SU-DHL-6 (cell line): ENCODE measurements at regions not wholly inside any gene's neighbourhood (a gene's known extent, or its start where the extent isn't known, plus 50 kb on each side); places are given as distances from the start of the nearest gene placed in this dataset.

Experiments used
- H2AFZ ChIP-seq: fragments of 200-600 bp; sonication (generic); 2 replicates; pipeline ENCODE4 v1.6.1; 2014; ENCODE audit warnings: low read depth, mild to moderate bottlenecking, moderate library complexity, mixed read lengths, antibody characterized with exemption, low read length; ENCODE audit not compliant: severe bottlenecking
- H3F3A ChIP-seq: fragments of 200-600 bp; shearing (Covaris generic); 2 replicates; pipeline ENCODE4 v1.6.0; 2016; ENCODE audit warnings: antibody characterized with exemption, mild to moderate bottlenecking; ENCODE audit not compliant: insufficient read depth
- H3K27ac ChIP-seq: fragments of 200-600 bp; sonication (generic); 2 replicates; pipeline ENCODE4 v1.5.1; 2016; ENCODE audit warnings: low read depth, mild to moderate bottlenecking, low read length, moderate library complexity, mixed read lengths
- H3K27me3 ChIP-seq: fragments of 200-600 bp; sonication (generic), shearing (Covaris generic); 2 replicates; pipeline ENCODE4 v1.6.0; 2014; ENCODE audit warnings: mild to moderate bottlenecking, low read length
- H3K36me3 ChIP-seq: fragments of 200-600 bp; sonication (generic); 2 replicates; pipeline ENCODE4 v1.6.1; 2014; ENCODE audit warnings: mild to moderate bottlenecking, low read length, mixed read lengths
- H3K4me2 ChIP-seq: fragments of 300-600, 200-600 bp; shearing (Covaris generic), sonication (generic); 2 replicates; pipeline ENCODE4 v1.6.0; 2014; ENCODE audit warnings: low read length, low read depth, mild to moderate bottlenecking; ENCODE audit not compliant: poor library complexity, severe bottlenecking
- H3K4me3 ChIP-seq: fragments of 200-600 bp; sonication (generic); 2 replicates; pipeline ENCODE4 v1.5.1; 2014; ENCODE audit warnings: antibody characterized with exemption, low read length, mild to moderate bottlenecking, mixed read lengths; ENCODE audit not compliant: insufficient read depth, poor library complexity, severe bottlenecking
- H3K79me2 ChIP-seq: fragments of 200-600 bp; sonication (generic); 2 replicates; pipeline ENCODE4 v1.6.1; 2014; ENCODE audit warnings: mild to moderate bottlenecking, low read length, moderate library complexity; ENCODE audit not compliant: insufficient read depth
- H3K9ac ChIP-seq: fragments of 200-600 bp; sonication (generic); 2 replicates; pipeline ENCODE4 v1.7.0; 2014; ENCODE audit warnings: mild to moderate bottlenecking, low read length
- H3K9me2 ChIP-seq: fragments of 200-600 bp; sonication (generic); replicated peaks from 2 replicates; pipeline ENCODE4 v1.6.1; 2014; ENCODE audit warnings: low read length; ENCODE audit not compliant: insufficient read depth
- H3K9me3 ChIP-seq: fragments of 200-600 bp; sonication (generic); 2 replicates; pipeline ENCODE4 v1.6.1; 2014; ENCODE audit warnings: low read length, mixed read lengths; ENCODE audit not compliant: insufficient read depth
- H4K20me1 ChIP-seq: fragments of 200-600 bp; sonication (generic); 2 replicates; pipeline ENCODE4 v1.6.1; 2014; ENCODE audit warnings: low read depth, mild to moderate bottlenecking, antibody characterized with exemption, low read length, moderate library complexity, mixed read lengths
- EZH2phosphoT487 ChIP-seq: fragments of 200-600 bp; sonication (generic), shearing (Covaris generic); conservative IDR thresholded peaks from 2 replicates; pipeline ENCODE4 v1.6.1; 2018; ENCODE audit warnings: mild to moderate bottlenecking, antibody characterized with exemption, low read length, moderate library complexity, mixed read lengths
- TF ChIP-seq, protein P1 (sequence below): fragments of 200-600 bp; sonication (generic); IDR thresholded peaks from one replicate; pipeline ENCODE4 v1.5.1; 2017; ENCODE audit warnings: antibody characterized with exemption, mild to moderate bottlenecking, low read length, moderate library complexity; ENCODE audit not compliant: insufficient read depth, poor library complexity, severe bottlenecking

DNA sequence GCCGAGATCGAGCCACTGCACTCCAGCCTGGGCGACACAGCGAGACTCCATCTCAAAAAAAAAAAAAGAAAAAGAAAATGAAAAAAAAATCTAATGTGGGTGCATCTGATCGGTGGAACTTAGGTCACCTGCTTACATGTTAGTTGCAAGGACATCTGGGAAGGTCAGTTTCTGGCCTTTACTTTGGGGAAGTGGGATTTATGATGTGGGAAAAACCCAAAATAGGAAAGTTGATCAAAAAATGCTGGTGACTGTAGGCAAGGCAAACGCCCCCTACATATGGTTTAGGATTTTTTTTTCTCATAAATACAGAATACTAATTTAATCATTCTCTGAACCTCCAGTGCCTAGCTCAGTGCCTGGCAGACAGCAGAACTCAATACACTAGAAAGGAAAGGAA lies 69.2 kb upstream of the PIM1 start:
- peak overlapping the region; percentile 84 for H3K27ac ChIP-seq
- peak overlapping the region; percentile 71 for H3K4me2 ChIP-seq
- H3K4me3 ChIP-seq: no peak overlapping the region
- H3K36me3 ChIP-seq: no peaks in the 10 kb centered on the region
- no peak for TF ChIP-seq EZH2phosphoT487
- TF ChIP-seq, protein P1, sequence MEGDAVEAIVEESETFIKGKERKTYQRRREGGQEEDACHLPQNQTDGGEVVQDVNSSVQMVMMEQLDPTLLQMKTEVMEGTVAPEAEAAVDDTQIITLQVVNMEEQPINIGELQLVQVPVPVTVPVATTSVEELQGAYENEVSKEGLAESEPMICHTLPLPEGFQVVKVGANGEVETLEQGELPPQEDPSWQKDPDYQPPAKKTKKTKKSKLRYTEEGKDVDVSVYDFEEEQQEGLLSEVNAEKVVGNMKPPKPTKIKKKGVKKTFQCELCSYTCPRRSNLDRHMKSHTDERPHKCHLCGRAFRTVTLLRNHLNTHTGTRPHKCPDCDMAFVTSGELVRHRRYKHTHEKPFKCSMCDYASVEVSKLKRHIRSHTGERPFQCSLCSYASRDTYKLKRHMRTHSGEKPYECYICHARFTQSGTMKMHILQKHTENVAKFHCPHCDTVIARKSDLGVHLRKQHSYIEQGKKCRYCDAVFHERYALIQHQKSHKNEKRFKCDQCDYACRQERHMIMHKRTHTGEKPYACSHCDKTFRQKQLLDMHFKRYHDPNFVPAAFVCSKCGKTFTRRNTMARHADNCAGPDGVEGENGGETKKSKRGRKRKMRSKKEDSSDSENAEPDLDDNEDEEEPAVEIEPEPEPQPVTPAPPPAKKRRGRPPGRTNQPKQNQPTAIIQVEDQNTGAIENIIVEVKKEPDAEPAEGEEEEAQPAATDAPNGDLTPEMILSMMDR: no peak
- H3K9ac ChIP-seq: peak overlapping the region; percentile 50
- peaks cover 73% of the 10 kb centered on the region for H3F3A ChIP-seq
- H4K20me1 ChIP-seq: no peaks in the 10 kb centered on the region
- no peaks in the 10 kb centered on the region for H3K9me2 ChIP-seq
- no peaks in the 10 kb centered on the region for H3K27me3 ChIP-seq
- H2AFZ ChIP-seq: peak overlapping the region; percentile 18
- H3K79me2 ChIP-seq: no peaks in the 10 kb centered on the region
- H3K9me3 ChIP-seq: no peaks in the 10 kb centered on the region

DNA sequence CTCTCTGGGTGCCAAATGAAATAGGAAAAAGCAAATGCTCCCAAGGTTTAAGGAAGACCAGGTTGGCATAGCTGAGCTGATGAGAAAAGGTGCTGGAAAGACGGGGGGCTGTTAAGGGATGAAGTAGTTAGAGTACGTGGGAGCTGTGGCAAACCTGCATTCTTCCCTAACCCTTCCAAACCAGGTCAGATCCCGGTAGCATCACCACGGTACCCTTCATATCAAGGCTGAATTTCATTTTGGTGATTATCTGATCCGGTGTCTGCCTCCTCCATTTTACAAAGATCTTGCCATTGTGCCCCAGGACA lies 68.0 kb upstream of the PIM1 start:
- H3K27me3 ChIP-seq: no peaks in the 10 kb centered on the region
- no peaks in the 10 kb centered on the region for H3K36me3 ChIP-seq
- H3K79me2 ChIP-seq: no peaks in the 10 kb centered on the region
- H3F3A ChIP-seq: peaks cover 74% of the 10 kb centered on the region
- TF ChIP-seq, protein P1: no peak
- TF ChIP-seq EZH2phosphoT487: no peak
- peak overlapping the region; percentile 28 for H3K4me3 ChIP-seq
- peak overlapping the region; percentile 71 for H3K4me2 ChIP-seq
- no peak overlapping the region for H2AFZ ChIP-seq
- peak overlapping the region; percentile 84 for H3K27ac ChIP-seq
- H4K20me1 ChIP-seq: no peaks in the 10 kb centered on the region
- H3K9ac ChIP-seq: peak overlapping the region; percentile 50
- no peaks in the 10 kb centered on the region for H3K9me3 ChIP-seq
- H3K9me2 ChIP-seq: no peaks in the 10 kb centered on the region

DNA sequence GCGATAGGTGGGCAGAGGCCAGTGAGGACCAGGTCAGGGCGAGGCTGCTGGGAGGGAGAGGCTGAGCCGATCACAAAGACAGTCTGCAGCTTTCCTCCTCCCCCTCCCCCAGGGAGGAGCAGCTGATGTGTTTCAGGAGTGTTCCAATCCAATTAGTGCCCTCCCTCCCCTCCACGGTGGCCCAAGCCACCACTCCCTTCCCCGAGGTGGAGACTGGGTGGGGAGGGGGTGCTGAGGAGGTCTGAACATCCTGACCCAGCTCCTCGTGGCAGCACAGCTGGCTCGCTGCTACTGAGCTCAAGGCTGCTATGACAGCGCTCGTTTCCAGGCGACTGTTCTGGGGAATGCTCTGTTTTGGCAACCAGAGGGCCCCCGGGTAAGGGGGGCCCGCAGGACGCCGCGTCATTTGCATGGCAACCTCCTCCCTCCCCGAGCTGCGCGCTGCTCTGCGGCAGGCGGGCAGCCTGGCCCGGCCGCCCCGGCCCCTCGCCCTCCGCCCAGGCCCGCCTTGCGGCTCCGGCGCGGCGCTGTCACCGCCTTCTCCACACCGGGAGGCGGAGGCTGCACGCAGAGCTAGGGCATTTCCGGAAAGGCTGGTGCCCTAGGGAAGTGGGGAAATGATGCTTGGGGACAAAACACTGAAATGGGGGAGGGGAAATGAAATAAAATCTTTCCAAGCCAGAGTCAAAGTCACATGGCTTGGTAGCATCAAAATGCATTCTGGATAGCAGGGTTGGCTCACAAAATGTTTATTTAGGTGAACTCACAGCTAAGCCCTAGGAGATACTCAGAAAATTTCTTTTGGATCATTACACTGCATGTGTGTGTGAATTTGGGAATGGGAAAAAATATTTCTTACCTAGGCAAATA lies 67.4 kb upstream of the PIM1 start:
- Histone ChIP-seq H3K9ac (peak overlapping the region; percentile 50), H4K20me1 (no peaks in the 10 kb centered on the region), H3K9me3 (no peaks in the 10 kb centered on the region), H2AFZ (peak overlapping the region; percentile 4), H3K79me2 (no peaks in the 10 kb centered on the region), H3K4me3 (peak overlapping the region; percentile 37), H3F3A (peaks cover 71% of the 10 kb centered on the region), H3K36me3 (no peaks in the 10 kb centered on the region), H3K27me3 (no peaks in the 10 kb centered on the region), H3K9me2 (no peaks in the 10 kb centered on the region), H3K4me2 (peak overlapping the region; percentile 71), H3K27ac (peak overlapping the region; percentile 84)
- no peak for TF ChIP-seq EZH2phosphoT487
- TF ChIP-seq, protein P1: no peak
